ENCODE measurements at regions not wholly inside any gene's neighbourhood (a gene's known extent, or its start where the extent isn't known, plus 50 kb on each side); places are given as distances from the start of the nearest gene placed in this dataset.
"Not testable (repeated sequence)": the region's sequence is repeated elsewhere in the genome, so short reads cannot be mapped to it uniquely, and the experiment has no call there.

GRCh38 chr2:181790716-181791649 lies 100.5 kb upstream of the ITPRID2 start:
- DNase-seq (ENCODE audit: low spot score) = no peak

DNA sequence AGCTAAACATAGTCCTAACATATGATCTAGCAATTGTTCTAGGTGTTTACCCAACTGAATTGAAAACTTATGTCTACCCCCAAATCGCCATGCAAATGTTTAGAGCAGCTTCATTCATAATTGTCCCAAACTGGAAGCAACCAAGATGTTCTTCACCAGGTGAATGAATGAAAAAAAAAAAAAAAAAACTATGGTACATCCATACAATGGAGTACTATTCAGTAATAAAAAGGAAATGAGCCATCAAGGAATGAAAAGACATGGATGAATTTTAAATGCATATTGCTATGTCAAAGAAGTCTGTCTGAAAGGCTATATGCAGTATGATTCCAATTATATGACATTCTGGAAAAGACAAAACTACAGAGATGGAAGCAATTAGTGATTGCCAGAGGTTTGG lies 98.6 kb upstream of the ITPRID2 start:
- DNase-seq (ENCODE audit: low spot score) = no peak

DNA sequence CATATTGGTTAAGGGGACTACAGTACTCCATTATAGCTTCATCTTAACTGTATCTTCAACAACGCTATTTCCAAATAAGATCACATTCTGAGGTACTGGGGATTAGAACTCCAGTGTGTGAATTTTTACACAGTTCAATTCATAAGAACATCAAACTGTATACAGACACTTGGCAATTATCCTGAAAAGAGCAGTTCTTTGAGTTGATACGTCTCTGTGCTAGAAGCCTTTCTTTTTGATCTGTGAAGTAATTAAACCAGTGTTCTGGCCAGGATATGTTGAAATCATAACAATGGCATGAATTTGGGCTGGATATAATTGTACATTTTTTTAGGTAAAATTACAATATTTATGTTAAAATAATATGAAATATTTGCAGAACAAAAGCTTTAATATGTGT lies 93.5 kb upstream of the ITPRID2 start:
- DNase-seq (ENCODE audit: low spot score) = no peak

DNA sequence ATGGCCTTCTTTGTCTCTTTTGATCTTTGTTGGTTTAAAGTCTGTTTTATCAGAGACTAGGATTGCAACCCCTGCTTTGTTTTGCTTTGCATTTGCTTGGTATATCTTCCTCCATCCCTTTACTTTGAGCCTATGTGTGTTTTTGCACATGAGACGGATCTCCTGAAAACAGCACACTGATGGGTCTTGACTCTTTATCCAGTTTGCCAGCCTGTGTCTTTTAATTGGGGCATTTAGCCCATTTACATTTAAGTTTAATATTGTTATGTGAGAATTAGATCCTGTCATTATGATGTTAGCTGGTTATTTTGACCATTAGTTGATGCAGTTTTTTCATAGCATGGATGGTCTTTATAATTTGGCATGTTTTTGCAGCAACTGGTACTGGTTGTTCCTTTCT lies 89.2 kb upstream of the ITPRID2 start:
- DNase-seq (ENCODE audit: low spot score) = not testable (repeated sequence)

DNA sequence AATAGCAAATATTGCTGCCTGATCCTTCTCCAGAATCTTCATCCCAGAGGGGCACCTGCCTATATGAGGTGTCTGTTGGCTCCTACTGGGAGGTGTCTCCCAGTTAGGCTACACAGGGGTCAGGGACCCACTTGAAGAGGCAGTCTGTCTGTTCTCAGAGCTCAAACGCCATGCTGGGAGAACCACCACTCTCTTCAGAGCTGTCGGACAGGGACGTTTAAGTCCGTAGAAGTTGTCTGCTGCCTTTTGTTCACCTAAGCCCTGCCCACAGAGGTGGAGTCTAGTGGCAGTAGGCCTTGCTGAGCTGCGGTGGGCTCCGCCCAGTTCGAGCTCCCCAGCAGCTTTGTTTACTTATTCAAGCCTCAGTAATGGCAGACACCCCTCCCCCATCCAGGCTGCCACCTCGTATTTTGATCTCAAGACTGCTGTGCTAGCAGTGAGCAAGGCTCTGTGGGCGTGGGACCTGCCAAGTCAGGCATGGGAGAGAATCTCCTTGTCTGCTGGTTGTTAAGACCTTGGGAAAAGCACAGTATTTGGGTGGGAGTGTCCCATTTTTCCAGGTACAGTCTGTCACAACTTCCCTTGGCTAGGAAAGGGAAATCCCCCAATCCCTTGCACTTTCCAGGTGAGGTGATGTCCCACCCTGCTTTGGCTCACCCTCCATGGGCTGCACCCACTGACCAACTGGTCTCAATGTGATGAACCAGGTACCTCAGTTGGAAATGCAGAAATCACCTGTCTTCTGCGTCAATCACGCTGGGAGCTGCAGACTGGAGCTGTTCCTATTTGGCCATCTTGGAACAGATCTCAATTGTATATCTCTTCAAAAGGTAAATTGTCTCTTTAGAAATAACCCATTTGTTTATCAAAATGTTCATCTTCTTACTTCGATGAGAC lies 87.4 kb upstream of the ITPRID2 start:
- not testable (repeated sequence) for DNase-seq (ENCODE audit: low spot score)

- DNase-seq (ENCODE audit: low spot score) = no peak
These were observed 86.1 kb upstream of the ITPRID2 start for GRCh38 chr2:181805228-181806038.

GRCh38 chr2:181806039-181806392 lies 85.5 kb upstream of the ITPRID2 start:
- no peak for DNase-seq (ENCODE audit: low spot score)

- no peak for DNase-seq (ENCODE audit: low spot score)
These were observed 84.0 kb upstream of the ITPRID2 start for GRCh38 chr2:181807526-181807925.

DNA sequence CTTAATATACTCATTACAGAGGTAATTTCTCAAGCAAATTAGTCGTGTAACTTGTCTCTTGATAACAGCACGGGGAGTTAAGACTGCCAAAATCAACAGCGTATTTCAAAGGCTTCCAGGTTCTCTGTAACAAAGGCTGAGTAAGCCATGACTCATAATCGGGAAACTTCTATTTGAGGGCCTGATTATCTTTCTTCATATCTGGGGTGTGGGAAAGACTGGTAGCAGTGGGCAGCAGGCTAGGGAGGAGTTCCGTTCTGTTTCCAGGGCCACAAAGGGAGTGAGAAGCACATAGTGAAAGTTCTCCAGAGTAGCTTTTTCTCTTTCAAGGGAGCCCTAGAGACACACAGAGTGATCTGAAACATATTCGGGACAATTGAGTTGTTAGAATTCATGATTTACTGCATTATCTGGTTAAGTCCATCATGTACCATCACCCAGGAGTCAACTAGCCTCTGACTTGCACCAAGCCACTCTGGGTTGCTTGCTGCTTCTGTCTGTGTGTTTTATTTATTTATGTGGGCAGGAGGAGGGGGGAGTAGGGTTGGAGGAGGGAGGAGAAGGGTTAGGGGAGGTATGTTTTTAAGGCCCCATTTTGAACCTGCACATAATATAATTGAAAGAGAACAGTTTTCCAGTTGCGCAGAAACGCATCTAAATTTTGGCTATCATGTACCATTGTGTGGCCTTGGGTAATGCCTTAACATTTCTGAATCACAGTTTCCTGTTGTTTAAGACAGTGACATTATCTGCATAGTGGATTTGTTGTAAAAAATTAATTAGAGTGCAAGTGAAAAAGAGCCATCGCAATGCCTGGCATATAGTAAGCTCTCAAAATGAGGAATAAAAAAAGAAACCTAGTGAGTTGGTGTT lies 80.5 kb upstream of the ITPRID2 start:
- DNase-seq (ENCODE audit: low spot score) = no peak

DNA sequence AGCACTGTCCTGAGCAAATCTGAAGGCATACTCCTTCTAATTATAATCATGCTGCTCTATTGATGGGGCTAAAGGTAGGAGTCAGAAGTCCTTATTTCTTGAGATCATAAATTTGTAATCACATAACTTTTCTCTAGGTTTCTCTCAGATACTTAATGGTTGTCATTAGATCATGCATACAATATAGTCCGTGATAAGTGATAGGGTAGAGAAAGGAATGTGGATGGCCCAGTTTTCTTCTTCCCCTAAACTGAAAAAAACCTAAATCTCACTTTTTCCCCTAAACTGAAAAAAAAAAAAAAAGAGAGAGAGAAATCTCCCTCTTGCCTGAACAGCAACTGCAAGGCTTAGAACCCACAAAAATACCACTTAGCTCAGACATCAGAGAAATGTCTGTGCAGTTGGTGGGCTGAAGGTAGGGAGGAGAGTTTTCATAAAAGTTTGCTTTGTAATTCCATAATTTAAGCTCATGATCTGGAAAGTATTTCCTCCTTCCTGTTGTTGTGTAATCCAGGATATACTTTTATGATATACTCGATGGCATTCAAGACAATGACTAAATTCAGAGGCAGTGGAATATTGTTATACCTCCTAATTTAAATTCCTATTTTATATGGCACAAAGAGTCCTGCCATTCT lies 79.3 kb upstream of the ITPRID2 start:
- no peak for DNase-seq (ENCODE audit: low spot score)

DNA sequence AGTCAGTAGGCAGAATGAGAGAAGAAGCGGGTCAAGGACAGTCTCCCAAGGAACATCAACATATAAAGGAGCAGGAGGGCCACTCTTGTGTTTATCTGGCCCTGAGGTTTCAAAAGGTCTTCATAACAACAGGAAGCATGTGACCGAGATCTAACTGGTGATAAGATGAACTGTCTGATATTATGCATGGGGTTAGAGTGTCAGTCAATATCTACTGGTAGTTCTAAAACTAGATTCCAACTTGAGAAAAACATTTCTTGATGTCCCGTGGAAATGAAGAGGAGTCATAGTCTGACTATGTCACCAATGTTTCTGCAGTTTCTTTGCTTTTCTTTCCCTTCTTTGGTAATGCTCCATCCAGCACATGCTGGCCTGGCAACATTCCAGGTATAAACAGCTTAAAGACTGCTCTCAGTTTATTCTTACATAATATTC lies 77.5 kb upstream of the ITPRID2 start:
- DNase-seq (ENCODE audit: low spot score) = no peak

DNA sequence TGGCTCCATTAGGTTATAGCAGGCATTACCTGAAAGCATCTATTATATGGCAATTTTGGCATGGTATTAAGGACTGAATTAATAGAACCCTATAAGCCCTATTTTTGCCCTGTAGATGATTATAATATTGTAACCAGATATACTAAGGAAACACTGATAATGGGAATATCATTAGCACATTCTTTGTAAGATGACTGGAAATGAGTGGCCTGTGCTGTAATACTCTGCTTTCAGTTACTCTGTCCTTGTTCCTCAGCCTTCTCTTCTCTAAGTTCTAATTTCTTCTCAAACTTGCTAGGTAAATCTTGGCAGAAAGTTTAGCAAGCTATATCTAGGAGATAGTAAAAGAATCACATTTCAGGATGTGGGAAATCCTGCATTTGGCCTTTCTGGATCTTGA lies 74.0 kb upstream of the ITPRID2 start:
- no peak for DNase-seq (ENCODE audit: low spot score)

- DNase-seq (ENCODE audit: low spot score) = no peak
These were observed 73.4 kb upstream of the ITPRID2 start for GRCh38 chr2:181818058-181818680.

DNA sequence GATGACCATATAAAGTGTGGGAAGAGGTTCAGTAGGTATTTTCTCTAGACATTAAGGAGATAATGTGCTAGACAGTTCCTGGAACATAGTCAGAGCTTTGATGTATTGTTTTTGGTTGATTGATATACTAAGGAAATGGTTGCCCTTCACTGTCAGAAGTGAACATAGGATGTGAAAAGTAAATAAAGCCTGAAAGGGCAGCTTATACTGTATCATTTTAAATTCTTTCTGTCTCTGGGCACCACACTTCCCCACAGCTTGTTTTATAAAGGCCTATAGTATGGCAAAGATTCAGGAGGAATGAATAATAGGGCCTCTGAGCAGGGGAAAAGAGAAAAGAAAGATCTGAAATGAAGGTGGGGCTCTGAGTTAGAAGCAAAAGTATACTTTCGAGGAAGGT lies 72.7 kb upstream of the ITPRID2 start:
- DNase-seq (ENCODE audit: low spot score) = no peak

- no peak for DNase-seq (ENCODE audit: low spot score)
These were observed 70.5 kb upstream of the ITPRID2 start for GRCh38 chr2:181821049-181821448.

DNA sequence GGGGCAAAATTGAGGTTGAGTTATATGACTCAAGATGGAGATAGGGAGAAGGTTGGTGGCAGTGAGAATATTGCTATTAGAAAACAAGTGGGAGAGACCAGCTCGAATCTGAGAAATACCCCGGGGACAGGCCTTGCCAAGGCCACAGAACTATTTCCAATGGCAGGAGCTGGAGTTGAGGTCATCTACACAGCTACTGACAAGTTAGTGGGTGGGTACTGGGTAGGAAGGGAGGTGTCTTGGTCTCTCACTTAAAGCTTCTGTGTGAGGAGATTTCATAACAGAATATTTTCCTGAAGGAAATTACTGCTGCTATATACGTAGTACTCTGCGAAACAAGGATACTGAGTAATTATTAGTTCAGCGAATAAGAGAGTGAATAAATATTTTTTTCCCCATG lies 69.4 kb upstream of the ITPRID2 start:
- DNase-seq (ENCODE audit: low spot score) = no peak

- DNase-seq (ENCODE audit: low spot score) = no peak
These were observed 68.1 kb upstream of the ITPRID2 start for GRCh38 chr2:181823405-181823804.

- DNase-seq (ENCODE audit: low spot score) = no peak
These were observed 63.3 kb upstream of the ITPRID2 start for GRCh38 chr2:181828122-181828705.

DNA sequence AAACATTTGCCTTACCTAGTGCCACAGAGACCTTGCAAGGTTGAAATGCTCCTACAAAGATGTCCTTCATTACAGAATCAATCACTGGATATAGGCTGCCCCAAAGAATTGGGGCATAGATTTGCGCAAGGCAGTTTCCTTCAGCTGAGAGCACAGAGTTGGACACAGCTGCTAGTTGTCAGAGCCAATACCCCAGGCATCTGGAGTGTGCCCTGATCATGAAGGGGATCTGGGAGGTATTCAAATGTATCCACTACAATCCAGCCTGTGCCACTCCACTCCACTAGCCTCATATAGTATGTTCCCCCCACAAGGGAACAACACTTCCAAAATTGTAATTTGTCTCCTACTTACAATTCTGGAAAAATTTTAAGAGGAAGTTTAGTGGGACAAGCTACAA lies 62.3 kb upstream of the ITPRID2 start:
- no peak for DNase-seq (ENCODE audit: low spot score)

DNA sequence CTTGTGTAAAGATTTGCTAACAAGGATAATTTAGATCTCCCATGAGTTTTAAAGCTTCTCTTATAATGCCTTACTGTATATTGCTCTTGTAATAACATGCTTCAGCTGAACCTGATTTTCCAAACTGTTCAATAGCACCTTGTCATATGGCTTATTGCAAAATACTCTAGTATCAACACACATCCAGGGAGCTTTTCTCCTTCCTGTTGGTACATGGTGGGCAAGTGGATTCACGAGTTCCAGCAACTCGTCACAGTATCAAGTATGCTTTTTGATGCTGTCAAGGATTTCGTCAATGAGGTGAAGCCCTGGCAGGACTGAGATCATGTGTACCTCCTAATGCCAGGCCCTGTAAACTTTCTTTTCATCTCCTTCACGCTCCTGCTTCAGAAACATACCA lies 59.5 kb upstream of the ITPRID2 start:
- DNase-seq (ENCODE audit: low spot score) = no peak

Data from D341Med (cell line).